ENCODE measurements at regions not wholly inside any gene's neighbourhood (a gene's known extent, or its start where the extent isn't known, plus 50 kb on each side); places are given as distances from the start of the nearest gene placed in this dataset.

DNA sequence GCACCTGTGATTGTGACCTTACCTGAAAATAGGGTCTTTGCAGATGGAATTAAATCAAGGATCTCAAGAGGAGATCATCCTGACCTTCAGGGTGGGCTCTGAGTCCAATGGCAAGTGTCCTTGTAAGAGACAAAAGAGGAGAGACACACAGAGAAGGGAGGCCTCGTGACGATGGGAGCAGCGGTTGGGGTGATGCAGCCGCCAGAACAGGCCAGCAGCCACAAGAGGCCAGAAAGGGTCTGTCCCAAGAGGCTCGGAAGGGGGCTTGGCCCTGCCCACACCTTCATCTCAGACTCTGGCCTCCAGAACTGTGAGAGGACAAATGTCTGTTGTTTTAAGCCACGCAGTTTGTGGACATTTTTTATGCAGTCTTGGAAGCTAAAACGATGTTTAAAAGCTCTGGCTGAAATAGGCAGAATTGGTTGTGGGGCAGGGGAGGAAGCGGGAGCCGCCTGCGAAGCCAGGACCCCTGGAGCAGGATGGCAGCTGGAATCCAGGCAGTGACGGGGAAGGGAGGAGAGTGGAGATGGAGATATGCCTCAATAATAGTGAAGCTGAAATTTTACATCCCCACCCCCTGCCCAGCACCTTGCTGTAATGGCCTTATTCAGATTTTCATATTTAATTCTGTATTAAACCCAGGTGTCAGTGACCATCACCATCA lies 216.4 kb downstream of the ANKRD60 start:
- no peak for DNase-seq (ENCODE audit: insufficient read length, low spot score)
- TF ChIP-seq, protein P1, sequence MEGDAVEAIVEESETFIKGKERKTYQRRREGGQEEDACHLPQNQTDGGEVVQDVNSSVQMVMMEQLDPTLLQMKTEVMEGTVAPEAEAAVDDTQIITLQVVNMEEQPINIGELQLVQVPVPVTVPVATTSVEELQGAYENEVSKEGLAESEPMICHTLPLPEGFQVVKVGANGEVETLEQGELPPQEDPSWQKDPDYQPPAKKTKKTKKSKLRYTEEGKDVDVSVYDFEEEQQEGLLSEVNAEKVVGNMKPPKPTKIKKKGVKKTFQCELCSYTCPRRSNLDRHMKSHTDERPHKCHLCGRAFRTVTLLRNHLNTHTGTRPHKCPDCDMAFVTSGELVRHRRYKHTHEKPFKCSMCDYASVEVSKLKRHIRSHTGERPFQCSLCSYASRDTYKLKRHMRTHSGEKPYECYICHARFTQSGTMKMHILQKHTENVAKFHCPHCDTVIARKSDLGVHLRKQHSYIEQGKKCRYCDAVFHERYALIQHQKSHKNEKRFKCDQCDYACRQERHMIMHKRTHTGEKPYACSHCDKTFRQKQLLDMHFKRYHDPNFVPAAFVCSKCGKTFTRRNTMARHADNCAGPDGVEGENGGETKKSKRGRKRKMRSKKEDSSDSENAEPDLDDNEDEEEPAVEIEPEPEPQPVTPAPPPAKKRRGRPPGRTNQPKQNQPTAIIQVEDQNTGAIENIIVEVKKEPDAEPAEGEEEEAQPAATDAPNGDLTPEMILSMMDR (IDR thresholded peaks at IDR 0.05; ENCODE audit: insufficient read depth, missing control alignments) = no peak
- FAIRE-seq = no peak

DNA sequence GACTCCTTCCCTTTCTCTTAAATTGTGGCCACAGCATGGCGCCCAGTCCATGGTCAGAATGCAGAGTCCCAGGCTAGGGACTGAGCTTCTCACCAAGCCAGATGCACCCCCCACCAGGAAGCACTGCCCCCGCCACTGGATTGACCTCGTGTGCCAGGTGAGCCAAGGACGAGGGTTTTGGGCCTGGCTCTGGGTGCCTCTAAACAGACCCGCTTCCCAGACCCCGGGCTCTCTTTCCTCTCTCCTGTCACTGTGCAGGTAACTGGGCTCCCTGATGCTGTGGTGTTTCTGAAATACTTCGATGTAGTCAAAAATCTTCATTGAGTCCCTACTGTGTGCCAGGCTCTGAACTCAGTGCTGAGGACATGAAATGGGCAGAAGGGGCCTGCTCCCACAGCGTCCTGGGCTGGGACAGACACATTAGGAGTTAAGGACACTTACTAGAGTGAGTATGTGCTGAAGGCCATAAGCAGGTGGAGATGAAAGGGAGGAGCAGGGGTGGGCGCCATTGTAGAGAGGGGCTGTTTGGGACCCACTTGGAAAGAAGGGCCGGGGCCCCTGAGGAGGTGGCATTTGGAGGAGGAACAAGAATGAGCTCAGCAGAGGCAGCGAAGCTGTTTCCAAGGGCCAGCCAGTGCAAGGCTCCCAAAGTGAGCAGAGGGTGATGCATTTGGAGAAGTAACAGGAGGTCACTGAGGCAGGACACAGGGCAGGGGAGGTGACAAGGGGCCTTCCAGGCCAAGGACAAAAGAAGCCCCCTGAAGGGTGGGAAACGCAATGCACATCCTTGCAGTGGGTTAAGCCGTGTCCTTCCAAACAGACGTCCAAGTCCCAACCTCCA lies 217.1 kb downstream of the ANKRD60 start:
- no peak for FAIRE-seq
- no peak for DNase-seq (ENCODE audit: insufficient read length, low spot score)
- TF ChIP-seq, protein P1 (IDR thresholded peaks at IDR 0.05; ENCODE audit: insufficient read depth, missing control alignments) = no peak

DNA sequence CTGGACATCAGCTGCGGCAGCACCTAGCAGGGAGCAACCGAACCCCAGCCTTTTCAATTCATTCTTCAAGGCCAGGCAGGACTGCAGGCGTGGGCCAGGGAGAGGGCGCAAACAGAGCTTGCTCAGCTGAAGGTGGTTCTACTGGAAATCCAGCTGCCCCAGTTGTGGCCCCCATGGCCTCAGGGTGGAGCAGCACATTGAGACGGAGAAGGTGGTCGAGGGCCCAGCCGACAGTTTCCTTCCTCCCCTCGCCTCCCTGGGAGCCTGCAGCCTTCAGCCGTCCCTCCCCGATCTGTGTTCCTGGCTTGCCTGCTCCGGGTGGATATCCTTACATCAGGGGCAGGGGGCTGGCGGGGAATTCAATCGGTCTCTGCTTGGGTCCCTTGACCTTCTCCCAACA lies 217.8 kb downstream of the ANKRD60 start:
- DNase-seq (ENCODE audit: insufficient read length, low spot score) = no peak
- no peak for FAIRE-seq
- TF ChIP-seq, protein P1 (IDR thresholded peaks at IDR 0.05; ENCODE audit: insufficient read depth, missing control alignments) = no peak

- no peak for DNase-seq (ENCODE audit: insufficient read length, low spot score)
- no peak for FAIRE-seq
- TF ChIP-seq, protein P1 (IDR thresholded peaks at IDR 0.05; ENCODE audit: insufficient read depth, missing control alignments) = no peak
Observed at GRCh38 chr20:58010186-58010585, 218.3 kb downstream of the ANKRD60 start.

- FAIRE-seq = no peak
- DNase-seq (ENCODE audit: insufficient read length, low spot score) = no peak
- TF ChIP-seq, protein P1 (IDR thresholded peaks at IDR 0.05; ENCODE audit: insufficient read depth, missing control alignments) = no peak
Observed at GRCh38 chr20:58008866-58009265, 219.6 kb downstream of the ANKRD60 start.

DNA sequence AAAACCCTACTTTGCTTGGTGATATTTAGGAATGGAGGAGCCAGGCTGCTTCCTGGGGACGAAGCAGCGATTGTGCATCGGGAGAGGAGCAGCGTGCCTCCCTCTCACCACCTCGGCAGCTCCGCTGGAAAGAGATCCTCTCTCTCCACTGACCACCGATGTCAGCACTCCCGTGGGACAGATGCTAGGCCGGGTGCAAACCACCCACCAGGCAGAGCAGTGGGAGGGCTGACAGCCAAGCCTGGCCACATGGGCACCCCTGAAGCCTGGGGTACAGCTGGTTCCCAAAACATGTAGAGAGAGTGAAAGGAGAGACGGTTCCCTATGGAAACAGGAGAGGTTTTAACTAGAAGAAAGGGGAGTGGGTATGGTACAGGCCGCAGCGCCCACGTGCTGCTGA lies 220.0 kb downstream of the ANKRD60 start:
- DNase-seq (ENCODE audit: insufficient read length, low spot score) (no peak), FAIRE-seq (no peak)
- TF ChIP-seq, protein P1 (IDR thresholded peaks at IDR 0.05; ENCODE audit: insufficient read depth, missing control alignments) = no peak

- no peak for FAIRE-seq
- no peak for DNase-seq (ENCODE audit: insufficient read length, low spot score)
- TF ChIP-seq, protein P1 (IDR thresholded peaks at IDR 0.05; ENCODE audit: insufficient read depth, missing control alignments) = no peak
Observed at GRCh38 chr20:58007947-58008346, 220.5 kb downstream of the ANKRD60 start.
